H1 (cell line): ENCODE measurements at regions not wholly inside any gene's neighbourhood (a gene's known extent, or its start where the extent isn't known, plus 50 kb on each side); places are given as distances from the start of the nearest gene placed in this dataset.

Experiments used
- POLR2A ChIP-seq, 2 experiments: IDR thresholded peaks; 1 replicate in 1 of 2; 2 replicates in 1 of 2; pipeline ENCODE4 v1.6.1; 2011; ENCODE audit warnings: low read depth in 2 of 2, low read length in 2 of 2, mild to moderate bottlenecking in 2 of 2; ENCODE audit errors: control extremely low read depth in 1 of 2
- TF ChIP-seq, protein P1 (sequence below), 3 experiments: IDR thresholded peaks; 1 replicate in 2 of 3; 2 replicates in 1 of 3; pipeline versions ENCODE4 v1.5.1 to v1.6.1; 2011; ENCODE audit warnings: low read length in 3 of 3, mild to moderate bottlenecking in 3 of 3, inconsistent platforms in 2 of 3, low read depth in 1 of 3, moderate library complexity in 1 of 3; ENCODE audit not compliant: insufficient read depth in 1 of 3; ENCODE audit errors: control extremely low read depth in 1 of 3

DNA sequence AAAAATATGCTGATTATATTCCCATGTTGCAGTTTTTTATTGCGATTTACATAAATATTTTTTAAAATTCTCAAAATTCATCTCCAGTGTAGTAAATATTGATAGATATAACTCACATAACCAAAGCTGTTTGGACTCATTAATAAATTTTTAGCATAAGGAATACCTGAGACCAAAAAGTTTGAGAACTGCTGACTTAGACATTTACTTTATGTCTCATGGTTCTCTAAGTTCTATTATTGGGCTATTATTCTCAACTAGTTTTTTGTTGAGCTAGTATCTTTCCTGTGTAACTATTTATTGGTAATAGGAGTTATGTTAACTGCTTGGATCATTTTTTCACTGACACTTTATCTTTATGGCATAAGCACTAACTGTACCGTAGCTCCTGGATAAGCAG, 1069.6 kb downstream of the ADGRL2 start:
- TF ChIP-seq POLR2A (IDR thresholded peaks at IDR 0.05; ENCODE audit: control extremely low read depth in 1 of 2, low read depth in 2 of 2, low read length in 2 of 2), result no peak
- TF ChIP-seq, protein P1, sequence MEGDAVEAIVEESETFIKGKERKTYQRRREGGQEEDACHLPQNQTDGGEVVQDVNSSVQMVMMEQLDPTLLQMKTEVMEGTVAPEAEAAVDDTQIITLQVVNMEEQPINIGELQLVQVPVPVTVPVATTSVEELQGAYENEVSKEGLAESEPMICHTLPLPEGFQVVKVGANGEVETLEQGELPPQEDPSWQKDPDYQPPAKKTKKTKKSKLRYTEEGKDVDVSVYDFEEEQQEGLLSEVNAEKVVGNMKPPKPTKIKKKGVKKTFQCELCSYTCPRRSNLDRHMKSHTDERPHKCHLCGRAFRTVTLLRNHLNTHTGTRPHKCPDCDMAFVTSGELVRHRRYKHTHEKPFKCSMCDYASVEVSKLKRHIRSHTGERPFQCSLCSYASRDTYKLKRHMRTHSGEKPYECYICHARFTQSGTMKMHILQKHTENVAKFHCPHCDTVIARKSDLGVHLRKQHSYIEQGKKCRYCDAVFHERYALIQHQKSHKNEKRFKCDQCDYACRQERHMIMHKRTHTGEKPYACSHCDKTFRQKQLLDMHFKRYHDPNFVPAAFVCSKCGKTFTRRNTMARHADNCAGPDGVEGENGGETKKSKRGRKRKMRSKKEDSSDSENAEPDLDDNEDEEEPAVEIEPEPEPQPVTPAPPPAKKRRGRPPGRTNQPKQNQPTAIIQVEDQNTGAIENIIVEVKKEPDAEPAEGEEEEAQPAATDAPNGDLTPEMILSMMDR (IDR thresholded peaks at IDR 0.05; ENCODE audit: control extremely low read depth in 1 of 3, insufficient read depth in 1 of 3, low read depth in 1 of 3, low read length in 3 of 3), result no peak
